ENCODE measurements at regions not wholly inside any gene's neighbourhood (a gene's known extent, or its start where the extent isn't known, plus 50 kb on each side); places are given as distances from the start of the nearest gene placed in this dataset.

DNA sequence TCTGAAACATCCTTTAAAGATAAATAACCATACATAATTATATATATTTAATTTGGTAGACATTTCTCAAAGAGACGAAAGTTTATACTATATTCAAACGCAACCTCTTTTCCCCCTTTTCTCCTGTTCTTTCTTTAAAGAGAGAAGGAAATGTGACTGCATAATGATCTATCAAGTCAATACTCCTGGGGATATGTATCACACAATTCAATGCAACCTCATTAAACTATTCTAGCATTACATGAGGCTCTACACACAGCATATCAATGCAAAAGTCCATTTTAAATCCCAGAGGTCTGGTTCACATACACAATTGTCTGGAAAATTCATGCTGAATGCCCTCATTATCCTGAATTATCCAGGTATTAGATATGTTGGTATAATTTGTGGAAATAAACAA, 330.7 kb downstream of the LMX1A start:
- no peak for DNase-seq

DNA sequence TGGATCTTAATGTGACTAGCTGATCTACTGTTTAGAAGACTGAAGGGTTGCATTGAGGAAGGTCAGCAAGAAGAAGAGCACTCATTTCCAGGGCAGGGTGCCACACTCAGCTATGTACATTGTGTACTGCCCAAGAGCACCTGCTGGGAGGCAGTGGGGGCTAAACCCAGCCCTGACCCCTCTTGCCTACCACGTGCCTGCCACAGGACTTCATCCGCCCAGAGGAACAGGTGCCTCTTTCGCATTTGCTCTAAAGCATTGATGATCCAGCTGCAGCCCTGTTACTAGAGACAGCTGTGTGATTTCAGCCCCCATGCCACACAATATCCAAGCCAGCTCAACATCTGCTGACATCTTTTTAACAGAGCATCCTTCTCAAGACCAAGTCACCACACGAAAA, 341.8 kb downstream of the LMX1A start:
- DNase-seq = no peak

GRCh38 chr1:165011991-165012531, 344.5 kb downstream of the LMX1A start:
- DNase-seq = no peak

GRCh38 chr1:165011186-165011585, 345.3 kb downstream of the LMX1A start:
- no peak for DNase-seq

GRCh38 chr1:165010418-165011070, 346.0 kb downstream of the LMX1A start:
- no peak for DNase-seq

GRCh38 chr1:165006831-165007230, 349.7 kb downstream of the LMX1A start:
- DNase-seq = no peak

GRCh38 chr1:164999146-164999545, 357.4 kb downstream of the LMX1A start:
- no peak for DNase-seq

- no peak for DNase-seq
Observed at GRCh38 chr1:164991763-164992314, 364.7 kb downstream of the LMX1A start.

GRCh38 chr1:164983023-164983650, 373.4 kb downstream of the LMX1A start:
- DNase-seq = no peak

- DNase-seq = no peak
Observed at GRCh38 chr1:164982545-164982944, 374.0 kb downstream of the LMX1A start.

DNA sequence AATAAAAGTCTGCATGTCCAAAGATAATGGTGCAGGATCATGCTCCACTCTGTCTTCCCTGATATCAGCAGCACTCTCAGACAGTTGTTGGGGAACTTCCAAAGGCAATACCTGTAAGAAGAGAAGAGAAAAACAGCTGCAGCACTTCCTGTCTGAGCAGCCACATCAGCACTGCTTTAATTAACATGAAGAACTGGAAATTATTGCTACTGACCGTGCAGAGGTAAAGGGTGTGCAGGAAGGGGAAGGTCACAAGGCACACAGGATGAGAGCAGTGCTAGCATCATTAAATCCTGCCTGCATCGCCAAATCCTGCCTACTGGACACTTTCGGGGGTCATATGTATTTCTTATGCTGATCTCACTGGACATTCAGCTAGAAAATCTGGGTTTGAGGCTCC, 379.0 kb downstream of the LMX1A start:
- DNase-seq = no peak

DNA sequence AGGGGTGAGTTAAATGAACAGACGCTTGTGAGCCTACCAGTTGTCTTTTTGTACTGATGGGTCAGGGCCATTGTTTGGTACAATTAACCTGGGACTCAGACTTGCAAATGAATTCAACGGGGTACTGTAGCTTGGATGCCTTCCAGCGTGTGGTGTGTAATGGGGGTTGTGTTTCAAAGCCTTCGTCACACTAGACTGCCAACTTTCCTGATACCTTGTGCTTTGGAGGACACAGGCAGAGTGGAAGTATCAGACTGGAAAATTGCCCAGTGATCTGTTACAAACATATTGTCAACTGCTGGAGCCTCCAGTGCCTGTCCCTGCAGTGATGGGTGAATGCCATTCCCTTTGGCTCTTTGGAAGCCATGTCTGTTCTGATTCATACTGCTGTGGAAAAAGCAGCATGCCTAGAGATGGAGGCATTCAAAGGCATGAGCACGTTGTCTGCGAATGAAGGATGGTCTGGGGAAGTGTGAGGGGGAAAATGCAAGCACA, 384.5 kb downstream of the LMX1A start:
- DNase-seq = peak; percentile 70

- DNase-seq = no peak
Observed at GRCh38 chr1:164971391-164971790, 385.1 kb downstream of the LMX1A start.

- DNase-seq = no peak
Observed at GRCh38 chr1:164969253-164969652, 387.3 kb downstream of the LMX1A start.

- DNase-seq = no peak
Observed at GRCh38 chr1:164967300-164967699, 389.2 kb downstream of the LMX1A start.

DNA sequence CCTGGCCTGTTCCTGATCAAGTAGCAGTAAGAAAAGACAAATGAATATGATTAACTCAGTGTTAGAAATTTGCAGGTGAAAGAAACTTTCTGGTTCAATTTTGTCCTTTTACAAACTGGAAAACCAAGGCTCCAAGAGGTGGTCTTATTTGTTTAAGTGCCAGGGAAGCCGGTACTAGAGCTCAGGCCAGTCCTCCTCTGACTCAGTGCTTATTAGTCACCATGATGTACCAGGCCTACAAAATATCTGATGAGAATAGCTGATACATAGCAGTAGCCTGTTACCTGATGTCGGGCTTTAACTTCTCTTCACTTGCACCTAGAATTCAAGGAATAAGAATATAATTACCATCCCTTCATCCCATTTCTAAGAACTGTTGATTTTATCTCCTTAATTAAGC, 394.8 kb downstream of the LMX1A start:
- DNase-seq = no peak

DNA sequence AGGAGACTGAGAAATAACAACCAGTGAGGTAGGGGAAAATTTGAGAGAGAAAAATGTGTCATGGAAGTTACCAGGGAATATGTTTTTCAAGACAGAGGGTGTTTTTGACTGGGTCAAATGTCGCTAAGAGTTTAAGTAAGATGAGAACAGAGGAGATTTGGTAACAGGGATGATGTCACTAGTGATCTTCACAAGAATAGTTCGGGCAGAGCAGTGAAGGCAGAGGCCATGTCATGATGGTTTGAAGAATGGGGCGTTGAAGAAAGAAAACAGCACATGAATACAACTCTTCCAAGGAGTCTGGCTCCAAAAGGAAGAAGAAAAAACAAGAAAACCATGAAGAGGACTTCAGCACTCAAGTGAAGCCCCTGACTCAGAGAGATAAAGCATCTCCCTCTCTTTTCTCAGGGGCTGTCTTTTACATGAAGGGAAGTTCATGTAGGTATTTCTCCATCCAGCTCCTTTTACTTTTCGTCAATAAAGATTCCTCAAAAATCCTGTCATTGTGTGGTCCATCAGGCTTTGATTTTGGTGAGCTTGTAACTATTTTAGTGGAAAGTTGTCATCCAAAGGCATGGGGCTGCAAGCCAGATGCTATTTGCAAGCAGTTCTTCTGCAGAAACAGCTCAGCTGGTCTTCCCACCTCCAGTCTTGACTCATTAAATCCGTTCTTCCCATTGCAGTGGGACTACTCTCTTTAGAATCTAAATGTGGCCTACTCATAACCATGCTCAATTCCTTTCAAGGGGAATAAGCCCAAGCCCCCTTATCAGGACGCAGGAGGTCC, 397.3 kb downstream of the LMX1A start:
- no peak for DNase-seq

DNA sequence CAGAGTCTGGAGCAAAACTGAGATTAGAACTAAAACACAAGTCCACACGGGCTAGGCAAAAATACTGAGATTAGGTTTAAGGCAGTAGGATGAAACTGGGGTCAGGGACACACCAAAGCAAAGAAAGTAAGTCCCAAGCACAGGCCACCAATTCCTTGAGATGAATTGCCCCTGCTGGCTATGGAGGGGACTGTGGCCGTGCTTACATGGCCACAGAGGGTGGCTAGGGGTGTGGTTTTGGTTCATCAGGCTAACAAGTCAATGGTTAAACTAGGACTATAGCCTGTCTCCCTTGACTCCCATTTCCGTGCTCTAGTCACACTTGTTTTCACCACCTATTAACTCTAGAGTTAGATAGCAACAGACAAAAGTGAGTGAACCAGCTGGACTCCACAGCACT, 394.8 kb downstream of the PBX1 start:
- no peak for DNase-seq

GRCh38 chr1:164953098-164953497, 394.1 kb downstream of the PBX1 start:
- DNase-seq = no peak

GRCh38 chr1:164951508-164951907, 392.5 kb downstream of the PBX1 start:
- DNase-seq = no peak

GRCh38 chr1:164950541-164950986, 391.6 kb downstream of the PBX1 start:
- no peak for DNase-seq

DNA sequence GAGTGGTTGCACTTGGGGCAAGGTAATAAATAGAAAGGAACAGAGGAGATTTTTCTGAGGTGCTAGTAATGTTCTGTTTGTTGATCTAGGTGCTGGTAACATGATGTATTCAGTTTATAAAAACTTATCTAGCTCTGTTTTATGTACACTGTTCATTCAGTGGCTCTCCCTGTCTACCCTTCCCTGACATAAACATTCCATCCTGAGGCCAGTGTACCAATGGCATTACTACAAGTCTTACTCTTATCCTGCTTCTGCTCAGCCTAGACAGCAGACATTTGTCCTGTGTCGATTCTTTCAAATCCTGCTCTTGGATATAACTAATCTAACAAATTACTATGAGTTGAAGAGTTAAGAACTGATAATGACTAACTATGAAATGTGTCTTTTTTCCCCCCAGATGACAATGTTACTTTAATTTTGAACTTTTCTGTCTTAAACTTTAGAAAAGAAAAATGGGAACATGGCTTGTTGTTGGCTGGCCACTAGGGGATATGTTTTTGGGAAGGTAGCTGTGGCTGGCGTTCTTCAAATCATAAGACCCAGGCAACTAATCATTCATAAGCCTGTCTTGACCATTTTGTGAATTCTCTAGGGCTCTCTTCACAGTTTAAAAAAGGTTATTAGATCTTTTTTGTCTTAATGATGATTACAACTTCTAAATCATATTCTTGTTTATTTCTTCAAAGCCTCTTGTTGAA, 390.9 kb downstream of the PBX1 start:
- no peak for DNase-seq

- DNase-seq = no peak
Observed at GRCh38 chr1:164948101-164948500, 389.1 kb downstream of the PBX1 start.
